Rectal smooth muscle tissue (tissue), 1 donor: ENCODE measurements at regions not wholly inside any gene's neighbourhood (a gene's known extent, or its start where the extent isn't known, plus 50 kb on each side); places are given as distances from the start of the nearest gene placed in this dataset.

Source experiments
- H3K27ac ChIP-seq: one replicate; pipeline ENCODE4 v1.7.0; 2013; ENCODE audit warnings: low read depth, low read length, inconsistent platforms
- H3K27me3 ChIP-seq: one replicate; pipeline ENCODE4 v1.7.0; 2013; ENCODE audit warnings: low read length; ENCODE audit not compliant: control insufficient read depth, insufficient read depth
- H3K36me3 ChIP-seq: one replicate; pipeline ENCODE4 v1.7.0; 2013; ENCODE audit warnings: low read length; ENCODE audit not compliant: control insufficient read depth, insufficient read depth
- H3K4me1 ChIP-seq: one replicate; pipeline ENCODE4 v1.7.0; 2013; ENCODE audit warnings: low read length; ENCODE audit not compliant: control insufficient read depth, insufficient read depth
- H3K4me3 ChIP-seq: one replicate; pipeline ENCODE4 v1.7.0; 2013; ENCODE audit warnings: low read length
- H3K9ac ChIP-seq: one replicate; pipeline ENCODE4 v1.7.0; 2013; ENCODE audit warnings: low read length

GRCh38 chr14:65821224-65821753 lies 408.8 kb downstream of the FUT8 start:
- Histone ChIP-seq H3K27ac (no peak overlapping the region), H3K9ac (no peak overlapping the region), H3K4me3 (no peak overlapping the region), H3K36me3 (no peaks in the 10 kb centered on the region), H3K27me3 (no peaks in the 10 kb centered on the region), H3K4me1 (no peaks in the 10 kb centered on the region)

GRCh38 chr14:65824285-65824977 lies 411.9 kb downstream of the FUT8 start:
- Histone ChIP-seq H3K36me3 (no peaks in the 10 kb centered on the region), H3K27ac (no peak overlapping the region)

GRCh38 chr14:65824978-65825299 lies 412.4 kb downstream of the FUT8 start:
- no peak overlapping the region for H3K9ac ChIP-seq
- no peak overlapping the region for H3K27ac ChIP-seq
- no peaks in the 10 kb centered on the region for H3K36me3 ChIP-seq
- no peaks in the 10 kb centered on the region for H3K4me1 ChIP-seq
- no peaks in the 10 kb centered on the region for H3K27me3 ChIP-seq
- no peak overlapping the region for H3K4me3 ChIP-seq

More at GRCh38 chr14:65824285-65824977, 411.9 kb downstream of the FUT8 start:
- Histone ChIP-seq H3K9ac (no peak overlapping the region), H3K27me3 (no peaks in the 10 kb centered on the region), H3K4me3 (no peak overlapping the region), H3K4me1 (no peaks in the 10 kb centered on the region)

- no peaks in the 10 kb centered on the region for H3K27me3 ChIP-seq
- H3K4me3 ChIP-seq = no peak overlapping the region
- no peak overlapping the region for H3K27ac ChIP-seq
- H3K4me1 ChIP-seq = no peaks in the 10 kb centered on the region
- H3K9ac ChIP-seq = no peak overlapping the region
- no peaks in the 10 kb centered on the region for H3K36me3 ChIP-seq
These were observed 414.4 kb downstream of the FUT8 start for GRCh38 chr14:65826946-65827345.

DNA sequence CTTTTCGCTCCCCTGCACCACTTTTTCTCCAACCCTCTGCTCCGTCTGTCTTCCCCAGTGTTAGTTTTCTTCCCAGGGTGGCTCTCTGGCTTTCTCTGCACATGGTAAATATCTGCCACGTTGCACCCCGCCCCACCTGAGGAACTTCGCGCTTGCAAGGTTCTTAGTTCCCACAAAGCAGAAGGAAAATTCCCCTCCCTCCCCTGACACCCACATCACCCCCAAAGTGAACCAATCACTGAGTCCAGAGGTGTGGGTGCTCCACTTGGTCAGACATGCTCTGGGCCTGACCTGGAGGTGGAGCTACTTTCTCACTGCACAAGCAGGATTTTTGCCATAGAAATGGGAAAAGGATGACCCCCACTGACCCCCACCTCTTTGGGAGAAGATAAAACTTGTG lies 415.0 kb downstream of the FUT8 start:
- no peak overlapping the region for H3K4me3 ChIP-seq
- H3K27me3 ChIP-seq = no peaks in the 10 kb centered on the region
- no peaks in the 10 kb centered on the region for H3K36me3 ChIP-seq
- H3K9ac ChIP-seq = no peak overlapping the region
- H3K27ac ChIP-seq = no peak overlapping the region
- no peaks in the 10 kb centered on the region for H3K4me1 ChIP-seq

GRCh38 chr14:65828396-65828795 lies 415.9 kb downstream of the FUT8 start:
- Histone ChIP-seq H3K27me3 (no peaks in the 10 kb centered on the region), H3K4me3 (no peak overlapping the region), H3K9ac (no peak overlapping the region), H3K4me1 (no peaks in the 10 kb centered on the region), H3K36me3 (no peaks in the 10 kb centered on the region), H3K27ac (no peak overlapping the region)

DNA sequence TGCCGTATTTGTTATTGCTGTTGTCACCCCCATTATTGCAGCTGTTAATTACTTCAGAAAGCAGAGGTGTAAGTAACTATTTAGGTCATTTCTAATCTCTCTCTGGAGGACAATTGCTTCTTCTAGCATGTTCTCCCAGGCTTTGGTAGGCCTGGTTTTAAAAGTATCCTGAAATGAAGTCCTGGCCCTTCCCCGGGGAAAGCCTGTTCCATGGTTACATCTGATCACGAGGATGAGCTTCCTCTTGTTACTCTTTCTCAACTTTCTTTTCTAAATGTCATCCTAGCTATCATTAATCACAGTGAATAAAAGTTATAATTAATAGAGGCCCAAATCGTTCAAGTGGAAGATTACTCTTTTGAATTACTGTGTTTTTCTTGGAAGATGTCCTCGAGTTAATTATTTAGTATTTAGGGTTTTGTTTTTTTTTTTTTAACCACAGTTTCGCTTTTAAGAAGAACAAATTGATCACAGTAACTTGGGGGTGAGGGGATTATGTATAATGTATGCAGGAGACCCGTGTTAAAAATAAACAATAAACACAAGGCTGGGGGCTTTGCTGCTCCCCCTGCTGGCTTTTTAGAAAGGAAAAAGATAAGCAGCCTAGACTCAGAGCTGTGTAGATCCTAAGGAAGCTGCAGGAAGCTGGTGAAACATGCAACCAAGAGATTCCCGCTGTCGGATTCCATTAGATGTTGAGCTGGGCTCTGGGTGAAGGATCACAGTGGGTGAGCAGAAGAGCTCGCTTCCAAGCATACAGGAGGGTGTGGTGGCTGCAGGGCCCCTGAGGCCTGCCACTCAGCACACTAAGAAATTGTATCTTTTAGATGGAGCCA lies 420.1 kb downstream of the FUT8 start:
- Histone ChIP-seq H3K4me3 (no peak overlapping the region), H3K9ac (no peak overlapping the region), H3K27me3 (no peaks in the 10 kb centered on the region), H3K27ac (no peak overlapping the region), H3K36me3 (no peaks in the 10 kb centered on the region), H3K4me1 (no peaks in the 10 kb centered on the region)

DNA sequence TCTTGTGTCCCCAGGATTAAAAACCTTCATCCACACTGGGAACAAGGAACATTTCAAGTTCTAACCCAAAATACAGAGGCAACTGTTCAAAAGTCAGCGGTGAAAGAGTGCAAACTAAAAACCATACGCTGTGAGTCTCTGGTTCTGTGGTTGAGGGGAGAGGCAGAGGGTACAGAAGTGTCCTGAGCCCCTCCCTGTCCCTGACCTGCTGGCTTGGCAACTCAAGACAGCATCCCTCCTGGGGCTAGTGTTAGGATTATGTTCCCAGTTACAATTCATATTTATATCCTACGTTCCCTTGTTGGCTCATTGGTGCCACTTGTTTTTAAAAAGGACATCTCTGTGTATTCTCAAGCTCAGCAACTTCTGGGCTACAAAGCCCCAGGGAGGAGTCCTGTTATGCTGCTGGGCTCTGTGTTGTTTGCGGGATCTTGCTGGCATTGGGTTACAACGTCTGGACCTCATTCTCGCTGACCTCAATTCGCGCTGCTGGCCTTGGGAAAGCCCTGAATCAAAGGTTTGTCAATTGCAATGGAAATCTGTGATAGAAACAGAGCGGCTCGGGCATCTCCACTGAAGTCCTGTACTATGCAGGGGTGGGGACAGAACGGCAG lies 420.8 kb downstream of the FUT8 start:
- Histone ChIP-seq H3K9ac (no peak overlapping the region), H3K4me3 (no peak overlapping the region), H3K27me3 (no peaks in the 10 kb centered on the region), H3K27ac (no peak overlapping the region), H3K4me1 (no peaks in the 10 kb centered on the region), H3K36me3 (no peaks in the 10 kb centered on the region)

GRCh38 chr14:65834051-65834450 lies 421.5 kb downstream of the FUT8 start:
- H3K4me1 ChIP-seq = no peaks in the 10 kb centered on the region
- H3K9ac ChIP-seq = no peak overlapping the region
- no peaks in the 10 kb centered on the region for H3K36me3 ChIP-seq
- H3K27ac ChIP-seq = no peak overlapping the region
- H3K4me3 ChIP-seq = no peak overlapping the region
- no peaks in the 10 kb centered on the region for H3K27me3 ChIP-seq

GRCh38 chr14:65834812-65835211 lies 422.3 kb downstream of the FUT8 start:
- Histone ChIP-seq H3K36me3 (no peaks in the 10 kb centered on the region), H3K27ac (no peak overlapping the region), H3K4me3 (no peak overlapping the region), H3K4me1 (no peaks in the 10 kb centered on the region), H3K27me3 (no peaks in the 10 kb centered on the region), H3K9ac (no peak overlapping the region)

DNA sequence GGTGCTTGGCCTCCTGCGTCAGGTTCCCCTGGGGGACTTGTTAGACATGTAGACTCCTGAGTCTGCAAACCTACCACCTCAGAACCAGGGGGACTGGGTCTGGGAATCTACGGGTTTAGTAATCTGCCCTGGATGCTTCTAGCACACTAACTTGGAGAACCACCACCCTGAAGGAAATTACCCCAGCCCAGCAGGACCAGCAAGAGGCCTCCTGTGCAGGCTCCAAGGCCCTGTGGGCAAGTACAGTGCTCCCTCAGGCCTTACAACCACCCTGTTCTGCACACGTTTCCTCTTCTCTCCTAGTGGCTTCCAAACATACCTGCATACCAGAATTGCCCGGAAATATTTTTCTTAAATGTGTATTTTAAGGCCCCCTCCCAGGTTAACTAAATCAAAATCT lies 423.0 kb downstream of the FUT8 start:
- H3K9ac ChIP-seq = no peak overlapping the region
- H3K36me3 ChIP-seq = no peaks in the 10 kb centered on the region

GRCh38 chr14:65838565-65838964 lies 426.0 kb downstream of the FUT8 start:
- H3K9ac ChIP-seq = no peak overlapping the region
- H3K4me3 ChIP-seq = no peak overlapping the region
- no peaks in the 10 kb centered on the region for H3K27me3 ChIP-seq
- no peak overlapping the region for H3K27ac ChIP-seq
- no peaks in the 10 kb centered on the region for H3K36me3 ChIP-seq
- H3K4me1 ChIP-seq = no peaks in the 10 kb centered on the region

More for the DNA sequence above, 423.0 kb downstream of the FUT8 start:
- no peaks in the 10 kb centered on the region for H3K27me3 ChIP-seq
- no peaks in the 10 kb centered on the region for H3K4me1 ChIP-seq
- no peak overlapping the region for H3K27ac ChIP-seq
- no peak overlapping the region for H3K4me3 ChIP-seq
